C4-2B (cell line): ENCODE measurements at regions not wholly inside any gene's neighbourhood (a gene's known extent, or its start where the extent isn't known, plus 50 kb on each side); places are given as distances from the start of the nearest gene placed in this dataset.

Experiments used
- H3K27ac ChIP-seq: fragments of 450-650 bp; 2 replicates; pipeline ENCODE4 v1.5.1; 2017
- ZFX ChIP-seq: fragments of 450-650 bp; IDR thresholded peaks from 2 replicates; pipeline ENCODE4 v1.6.1; 2017
- TF ChIP-seq, protein P1 (sequence below): fragments of 450-650 bp; conservative IDR thresholded peaks from 2 replicates; pipeline ENCODE4 v1.5.1; 2017; ENCODE audit warnings: mild to moderate bottlenecking

DNA sequence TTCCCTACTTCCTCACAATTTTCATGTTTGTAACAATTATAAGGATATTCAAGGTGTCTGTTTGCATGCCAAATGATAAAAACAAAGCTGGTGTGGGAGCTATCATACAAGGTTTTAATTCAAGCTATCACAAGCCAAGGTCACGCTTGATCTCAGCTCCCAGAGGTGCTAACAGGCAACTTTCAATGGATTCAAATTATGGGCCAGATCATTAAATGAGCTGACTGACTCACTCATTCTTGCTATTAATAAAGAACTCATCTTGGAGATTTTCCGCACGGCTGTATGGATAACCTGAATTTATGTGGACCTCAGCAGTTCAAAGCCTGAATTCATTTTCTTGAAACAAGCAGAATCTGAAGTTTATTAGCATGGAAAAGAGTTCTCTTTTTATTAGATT, 267.3 kb upstream of the CDH6 start:
- no peak for TF ChIP-seq ZFX
- TF ChIP-seq, protein P1, sequence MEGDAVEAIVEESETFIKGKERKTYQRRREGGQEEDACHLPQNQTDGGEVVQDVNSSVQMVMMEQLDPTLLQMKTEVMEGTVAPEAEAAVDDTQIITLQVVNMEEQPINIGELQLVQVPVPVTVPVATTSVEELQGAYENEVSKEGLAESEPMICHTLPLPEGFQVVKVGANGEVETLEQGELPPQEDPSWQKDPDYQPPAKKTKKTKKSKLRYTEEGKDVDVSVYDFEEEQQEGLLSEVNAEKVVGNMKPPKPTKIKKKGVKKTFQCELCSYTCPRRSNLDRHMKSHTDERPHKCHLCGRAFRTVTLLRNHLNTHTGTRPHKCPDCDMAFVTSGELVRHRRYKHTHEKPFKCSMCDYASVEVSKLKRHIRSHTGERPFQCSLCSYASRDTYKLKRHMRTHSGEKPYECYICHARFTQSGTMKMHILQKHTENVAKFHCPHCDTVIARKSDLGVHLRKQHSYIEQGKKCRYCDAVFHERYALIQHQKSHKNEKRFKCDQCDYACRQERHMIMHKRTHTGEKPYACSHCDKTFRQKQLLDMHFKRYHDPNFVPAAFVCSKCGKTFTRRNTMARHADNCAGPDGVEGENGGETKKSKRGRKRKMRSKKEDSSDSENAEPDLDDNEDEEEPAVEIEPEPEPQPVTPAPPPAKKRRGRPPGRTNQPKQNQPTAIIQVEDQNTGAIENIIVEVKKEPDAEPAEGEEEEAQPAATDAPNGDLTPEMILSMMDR: no peak
- no peak overlapping the region for H3K27ac ChIP-seq

DNA sequence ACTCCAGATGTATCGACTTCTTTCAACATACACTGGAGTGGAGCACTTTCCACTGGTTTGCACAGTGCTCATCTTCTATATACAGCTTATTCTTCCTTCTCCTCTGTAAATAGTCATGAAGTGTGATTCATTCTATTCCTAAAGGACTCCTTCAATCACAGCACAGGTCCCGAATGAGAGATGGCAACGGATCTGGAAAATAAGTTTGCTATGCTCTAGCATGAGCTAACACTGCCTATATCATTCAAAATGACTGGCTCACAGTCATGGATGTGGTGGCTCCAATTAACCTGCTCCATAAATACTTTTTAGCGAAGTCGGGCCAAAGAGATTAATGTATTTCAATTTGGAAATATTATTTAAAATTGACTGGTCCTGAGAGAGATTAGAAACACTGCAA, 272.1 kb upstream of the CDH6 start:
- TF ChIP-seq ZFX: no peak
- TF ChIP-seq, protein P1: no peak
- H3K27ac ChIP-seq: no peak overlapping the region

DNA sequence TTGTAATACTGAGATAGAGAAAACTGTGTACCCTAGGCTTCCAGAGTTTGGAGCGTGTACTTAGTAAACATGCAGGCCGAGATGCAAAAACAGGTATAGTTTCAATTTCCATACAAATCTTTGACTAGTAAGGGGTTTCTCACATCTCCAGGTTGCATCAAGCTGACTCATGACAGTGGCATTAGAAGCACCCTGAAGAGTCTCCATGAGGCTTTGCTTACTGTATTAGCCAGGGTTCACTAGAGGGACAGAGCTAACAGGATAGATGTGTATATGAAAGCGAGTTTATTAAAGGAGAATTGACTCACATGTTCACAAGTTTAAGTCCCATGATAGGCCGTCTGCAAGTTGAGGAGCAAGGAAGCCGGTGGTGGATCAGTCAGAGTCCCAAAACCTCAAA, 275.3 kb upstream of the CDH6 start:
- no peak overlapping the region for H3K27ac ChIP-seq
- TF ChIP-seq ZFX: no peak
- TF ChIP-seq, protein P1: no peak

DNA sequence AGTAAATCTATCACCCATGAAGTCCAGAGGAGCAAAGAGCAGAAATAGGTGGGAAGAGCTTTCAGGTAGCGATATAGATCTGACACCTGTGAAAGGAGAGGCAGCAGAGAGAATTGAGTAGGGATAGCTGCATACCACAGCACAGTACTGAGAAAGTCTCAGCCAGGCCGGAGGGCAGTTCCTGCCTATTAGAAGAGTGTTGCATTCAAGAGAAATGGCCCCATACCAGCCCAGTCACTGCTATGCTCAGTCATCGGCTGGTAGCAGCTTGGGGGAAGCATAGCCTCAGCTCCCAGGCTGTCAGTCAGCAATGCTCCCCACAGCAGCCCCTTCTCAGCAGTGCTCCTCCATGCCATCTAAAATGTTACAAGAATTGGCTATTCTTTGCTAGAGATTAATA, 285.1 kb upstream of the CDH6 start:
- TF ChIP-seq, protein P1: no peak
- no peak for TF ChIP-seq ZFX

DNA sequence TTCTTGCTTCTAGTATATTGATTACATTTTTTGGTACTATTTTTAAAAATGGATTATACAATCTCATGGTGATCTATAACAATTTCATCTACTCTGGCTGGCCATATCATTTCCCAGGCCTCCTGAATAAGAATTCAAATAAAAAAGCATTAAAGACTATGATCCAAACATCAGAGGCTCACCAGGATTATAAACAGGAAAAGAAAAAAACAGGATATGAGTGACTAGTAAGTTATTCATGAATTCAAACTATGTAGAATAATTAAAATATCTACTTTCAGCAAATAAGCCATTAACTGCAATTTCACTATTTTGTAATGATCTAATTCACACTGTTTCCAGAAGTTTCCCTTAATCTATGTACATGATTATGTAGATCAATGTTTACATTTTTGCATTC, 293.1 kb upstream of the CDH6 start:
- no peak overlapping the region for H3K27ac ChIP-seq
- no peak for TF ChIP-seq ZFX
- TF ChIP-seq, protein P1: no peak

More for the DNA sequence above, 285.1 kb upstream of the CDH6 start:
- no peak overlapping the region for H3K27ac ChIP-seq

DNA sequence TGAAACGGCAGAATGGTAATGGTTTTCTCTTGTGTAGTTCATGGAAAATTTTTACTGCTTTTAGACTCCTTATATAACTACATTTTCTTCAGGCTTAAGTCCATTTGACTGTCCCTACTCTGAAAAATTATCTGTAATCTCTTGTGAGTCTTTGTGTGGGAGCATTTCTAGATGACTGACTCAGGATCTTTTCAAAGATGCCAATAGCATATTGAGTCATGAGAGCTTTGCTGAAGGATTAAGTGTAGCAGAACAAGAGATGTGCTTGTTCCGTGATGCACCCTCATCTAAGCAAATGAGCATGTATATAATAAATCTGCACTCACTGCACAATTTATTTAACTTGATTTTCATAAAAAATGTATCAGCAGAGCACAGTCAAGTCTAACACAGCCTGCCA, 298.7 kb upstream of the CDH6 start:
- TF ChIP-seq, protein P1: no peak
- no peak for TF ChIP-seq ZFX
- H3K27ac ChIP-seq: no peak overlapping the region

DNA sequence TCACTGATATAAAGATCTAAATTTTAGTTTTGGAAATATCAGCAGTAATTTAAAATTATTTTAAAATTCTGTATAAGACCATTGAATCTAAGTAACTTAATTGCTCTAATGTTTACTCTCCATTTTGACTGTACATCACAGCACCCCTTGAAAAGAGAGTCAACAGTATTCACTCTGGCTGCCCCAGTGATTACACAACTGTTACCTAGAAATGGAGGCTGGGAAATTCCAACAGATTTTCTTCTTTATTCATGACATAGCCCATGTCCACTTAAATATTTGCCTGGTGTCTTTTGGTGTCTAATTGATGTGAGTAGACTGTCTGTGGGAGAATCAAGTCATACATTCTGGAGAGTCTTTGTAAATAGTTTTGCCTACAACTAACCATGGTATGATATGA, 301.8 kb upstream of the CDH6 start:
- H3K27ac ChIP-seq: no peak overlapping the region
- TF ChIP-seq, protein P1: no peak
- TF ChIP-seq ZFX: no peak
